ENCODE measurements at regions not wholly inside any gene's neighbourhood (a gene's known extent, or its start where the extent isn't known, plus 50 kb on each side); places are given as distances from the start of the nearest gene placed in this dataset.

- no peak for TF ChIP-seq ZNF274 (IDR thresholded peaks at IDR 0.05; ENCODE audit: borderline replicate concordance, extremely low read depth, low read length)
- no peak for TF ChIP-seq YY1 (IDR thresholded peaks at IDR 0.05; ENCODE audit: low read depth, low read length)
- TF ChIP-seq EP300 (IDR thresholded peaks at IDR 0.05; ENCODE audit: borderline replicate concordance in 1 of 2, low read depth in 2 of 2, low read length in 2 of 2), result no peak
Observed at GRCh38 chr6:150767161-150767560, 98.3 kb upstream of the MTHFD1L start.

Data from H1 (cell line).